ENCODE measurements at regions not wholly inside any gene's neighbourhood (a gene's known extent, or its start where the extent isn't known, plus 50 kb on each side); places are given as distances from the start of the nearest gene placed in this dataset.
"Not testable (repeated sequence)": the region's sequence is repeated elsewhere in the genome, so short reads cannot be mapped to it uniquely, and the experiment has no call there.

- H3K4me3 ChIP-seq (ENCODE audit: insufficient read depth, low read depth, low read length): no peak overlapping the region
- no peak overlapping the region for H3K27ac ChIP-seq (ENCODE audit: insufficient read depth, low read depth, low read length, poor library complexity, severe bottlenecking)
- H3K27me3 ChIP-seq (ENCODE audit: control insufficient read depth, insufficient read depth, low read length, poor library complexity, severe bottlenecking): no peaks in the 10 kb centered on the region
- H3K9me3 ChIP-seq (ENCODE audit: control insufficient read depth, low read length): no peaks in the 10 kb centered on the region
- peaks cover 3% of the 10 kb centered on the region for H3K4me1 ChIP-seq (ENCODE audit: control insufficient read depth, insufficient read depth, low read length)
- H3K36me3 ChIP-seq (ENCODE audit: control insufficient read depth, insufficient read depth, low read length): no peaks in the 10 kb centered on the region
- WGBS, 2 experiments: 86% methylated on average over 1 of the region's 1 CpG
These were observed 323.5 kb upstream of the PTGER4 start for GRCh38 chr5:40356248-40356647.

- H3K36me3 ChIP-seq (ENCODE audit: control insufficient read depth, insufficient read depth, low read length): no peaks in the 10 kb centered on the region
- H3K9me3 ChIP-seq (ENCODE audit: control insufficient read depth, low read length): no peaks in the 10 kb centered on the region
- 86 to 92% methylated on average over 3 to 4 of the region's 4 CpGs for WGBS, 2 experiments
- no peak overlapping the region for H3K27ac ChIP-seq (ENCODE audit: insufficient read depth, low read depth, low read length, poor library complexity, severe bottlenecking)
- no peak overlapping the region for H3K4me3 ChIP-seq (ENCODE audit: insufficient read depth, low read depth, low read length)
- no peaks in the 10 kb centered on the region for H3K27me3 ChIP-seq (ENCODE audit: control insufficient read depth, insufficient read depth, low read length, poor library complexity, severe bottlenecking)
- H3K4me1 ChIP-seq (ENCODE audit: control insufficient read depth, insufficient read depth, low read length): peaks cover 3% of the 10 kb centered on the region
These were observed 323.9 kb upstream of the PTGER4 start for GRCh38 chr5:40355846-40356245.

GRCh38 chr5:40355181-40355580 lies 324.5 kb upstream of the PTGER4 start:
- no peaks in the 10 kb centered on the region for H3K36me3 ChIP-seq (ENCODE audit: control insufficient read depth, insufficient read depth, low read length)
- H3K27ac ChIP-seq (ENCODE audit: insufficient read depth, low read depth, low read length, poor library complexity, severe bottlenecking): no peak overlapping the region
- no peaks in the 10 kb centered on the region for H3K4me1 ChIP-seq (ENCODE audit: control insufficient read depth, insufficient read depth, low read length)
- no peaks in the 10 kb centered on the region for H3K9me3 ChIP-seq (ENCODE audit: control insufficient read depth, low read length)
- no peaks in the 10 kb centered on the region for H3K27me3 ChIP-seq (ENCODE audit: control insufficient read depth, insufficient read depth, low read length, poor library complexity, severe bottlenecking)
- WGBS, 2 experiments: 80 to 87% methylated on average over 6 of the region's 6 CpGs
- no peak overlapping the region for H3K4me3 ChIP-seq (ENCODE audit: insufficient read depth, low read depth, low read length)

- Histone ChIP-seq H3K4me3 (ENCODE audit: insufficient read depth, low read depth, low read length) (no peak overlapping the region), H3K27me3 (ENCODE audit: control insufficient read depth, insufficient read depth, low read length, poor library complexity, severe bottlenecking) (no peaks in the 10 kb centered on the region), H3K36me3 (ENCODE audit: control insufficient read depth, insufficient read depth, low read length) (no peaks in the 10 kb centered on the region), H3K27ac (ENCODE audit: insufficient read depth, low read depth, low read length, poor library complexity, severe bottlenecking) (no peak overlapping the region), H3K9me3 (ENCODE audit: control insufficient read depth, low read length) (no peaks in the 10 kb centered on the region), H3K4me1 (ENCODE audit: control insufficient read depth, insufficient read depth, low read length) (no peaks in the 10 kb centered on the region)
- 83 to 85% methylated on average over 5 of the region's 5 CpGs for WGBS, 2 experiments
These were observed 325.5 kb upstream of the PTGER4 start for GRCh38 chr5:40354171-40354570.

- H3K36me3 ChIP-seq (ENCODE audit: control insufficient read depth, insufficient read depth, low read length): no peaks in the 10 kb centered on the region
- WGBS, 2 experiments: 89 to 96% methylated on average over 2 to 3 of the region's 3 CpGs
- no peaks in the 10 kb centered on the region for H3K4me1 ChIP-seq (ENCODE audit: control insufficient read depth, insufficient read depth, low read length)
- H3K4me3 ChIP-seq (ENCODE audit: insufficient read depth, low read depth, low read length): no peak overlapping the region
- H3K27ac ChIP-seq (ENCODE audit: insufficient read depth, low read depth, low read length, poor library complexity, severe bottlenecking): no peak overlapping the region
- no peaks in the 10 kb centered on the region for H3K9me3 ChIP-seq (ENCODE audit: control insufficient read depth, low read length)
- no peaks in the 10 kb centered on the region for H3K27me3 ChIP-seq (ENCODE audit: control insufficient read depth, insufficient read depth, low read length, poor library complexity, severe bottlenecking)
These were observed 326.3 kb upstream of the PTGER4 start for GRCh38 chr5:40353442-40353841.

- no peak overlapping the region for H3K4me3 ChIP-seq (ENCODE audit: insufficient read depth, low read depth, low read length)
- H3K9me3 ChIP-seq (ENCODE audit: control insufficient read depth, low read length): no peaks in the 10 kb centered on the region
- 93 to 97% methylated on average over 10 of the region's 10 CpGs for WGBS, 2 experiments
- no peaks in the 10 kb centered on the region for H3K27me3 ChIP-seq (ENCODE audit: control insufficient read depth, insufficient read depth, low read length, poor library complexity, severe bottlenecking)
- H3K4me1 ChIP-seq (ENCODE audit: control insufficient read depth, insufficient read depth, low read length): no peaks in the 10 kb centered on the region
- no peaks in the 10 kb centered on the region for H3K36me3 ChIP-seq (ENCODE audit: control insufficient read depth, insufficient read depth, low read length)
- no peak overlapping the region for H3K27ac ChIP-seq (ENCODE audit: insufficient read depth, low read depth, low read length, poor library complexity, severe bottlenecking)
These were observed 331.6 kb upstream of the PTGER4 start for GRCh38 chr5:40347981-40348725.

- 95 to 100% methylated on average over 1 of the region's 1 CpG for WGBS, 2 experiments
- Histone ChIP-seq H3K27me3 (ENCODE audit: control insufficient read depth, insufficient read depth, low read length, poor library complexity, severe bottlenecking) (no peaks in the 10 kb centered on the region), H3K4me3 (ENCODE audit: insufficient read depth, low read depth, low read length) (no peak overlapping the region), H3K9me3 (ENCODE audit: control insufficient read depth, low read length) (no peaks in the 10 kb centered on the region), H3K27ac (ENCODE audit: insufficient read depth, low read depth, low read length, poor library complexity, severe bottlenecking) (no peak overlapping the region), H3K4me1 (ENCODE audit: control insufficient read depth, insufficient read depth, low read length) (no peaks in the 10 kb centered on the region), H3K36me3 (ENCODE audit: control insufficient read depth, insufficient read depth, low read length) (no peaks in the 10 kb centered on the region)
These were observed 332.8 kb upstream of the PTGER4 start for GRCh38 chr5:40346901-40347300.

- WGBS, 2 experiments: 91 to 93% methylated on average over 3 of the region's 3 CpGs
- H3K4me3 ChIP-seq (ENCODE audit: insufficient read depth, low read depth, low read length); H3K36me3 ChIP-seq (ENCODE audit: control insufficient read depth, insufficient read depth, low read length); H3K27me3 ChIP-seq (ENCODE audit: control insufficient read depth, insufficient read depth, low read length, poor library complexity, severe bottlenecking); H3K4me1 ChIP-seq (ENCODE audit: control insufficient read depth, insufficient read depth, low read length); H3K9me3 ChIP-seq (ENCODE audit: control insufficient read depth, low read length); H3K27ac ChIP-seq (ENCODE audit: insufficient read depth, low read depth, low read length, poor library complexity, severe bottlenecking): not testable (repeated sequence)
These were observed 341.3 kb upstream of the PTGER4 start for GRCh38 chr5:40338434-40338833.

GRCh38 chr5:40334242-40334635 lies 345.5 kb upstream of the PTGER4 start:
- Histone ChIP-seq H3K4me1 (ENCODE audit: control insufficient read depth, insufficient read depth, low read length) (no peaks in the 10 kb centered on the region), H3K36me3 (ENCODE audit: control insufficient read depth, insufficient read depth, low read length) (no peaks in the 10 kb centered on the region), H3K27ac (ENCODE audit: insufficient read depth, low read depth, low read length, poor library complexity, severe bottlenecking) (no peak overlapping the region), H3K27me3 (ENCODE audit: control insufficient read depth, insufficient read depth, low read length, poor library complexity, severe bottlenecking) (no peaks in the 10 kb centered on the region), H3K9me3 (ENCODE audit: control insufficient read depth, low read length) (no peaks in the 10 kb centered on the region), H3K4me3 (ENCODE audit: insufficient read depth, low read depth, low read length) (no peak overlapping the region)
- WGBS, 2 experiments: no CpG with 5 or more reads among the region's 1 CpG

- Histone ChIP-seq H3K4me3 (ENCODE audit: insufficient read depth, low read depth, low read length) (no peak overlapping the region), H3K27me3 (ENCODE audit: control insufficient read depth, insufficient read depth, low read length, poor library complexity, severe bottlenecking) (no peaks in the 10 kb centered on the region), H3K27ac (ENCODE audit: insufficient read depth, low read depth, low read length, poor library complexity, severe bottlenecking) (no peak overlapping the region), H3K4me1 (ENCODE audit: control insufficient read depth, insufficient read depth, low read length) (no peaks in the 10 kb centered on the region), H3K9me3 (ENCODE audit: control insufficient read depth, low read length) (no peaks in the 10 kb centered on the region), H3K36me3 (ENCODE audit: control insufficient read depth, insufficient read depth, low read length) (no peaks in the 10 kb centered on the region)
- 95 to 96% methylated on average over 3 of the region's 4 CpGs for WGBS, 2 experiments
These were observed 346.1 kb upstream of the PTGER4 start for GRCh38 chr5:40333459-40334241.

All from ectodermal cell (in vitro differentiated cells).